ENCODE measurements at regions not wholly inside any gene's neighbourhood (a gene's known extent, or its start where the extent isn't known, plus 50 kb on each side); places are given as distances from the start of the nearest gene placed in this dataset.

DNA sequence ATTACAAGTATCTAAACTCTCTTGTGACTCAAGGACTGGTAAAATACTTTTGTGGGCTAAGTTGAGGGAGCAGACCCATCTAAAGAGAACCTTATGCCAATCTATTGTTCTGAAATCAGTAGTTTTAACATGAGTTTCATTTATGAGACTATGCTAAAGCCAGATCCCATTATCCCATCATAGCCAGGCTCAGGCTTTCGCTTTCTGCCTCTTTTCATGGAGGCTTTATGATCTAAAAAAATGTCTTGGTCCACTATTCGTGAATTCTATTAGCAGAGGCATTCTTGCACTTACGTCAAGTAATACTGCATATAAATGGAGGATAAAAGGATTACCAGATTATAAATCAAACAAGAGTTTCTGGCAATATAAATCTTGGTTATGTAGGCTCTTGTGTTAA lies 1636.9 kb upstream of the ACVR2A start:
- Mint-ChIP-seq H3K27ac (no peak overlapping the region), H3K9me3 (ENCODE audit: insufficient read depth) (peaks cover 2% of the 10 kb centered on the region), H3K4me3 (no peak overlapping the region), H3K27me3 (no peaks in the 10 kb centered on the region), H3K4me1 (no peaks in the 10 kb centered on the region)
- H3K79me2 ChIP-seq (ENCODE audit: control insufficient read depth, insufficient read depth, low read length) = no peaks in the 10 kb centered on the region
- no peaks in the 10 kb centered on the region for H3K36me3 ChIP-seq (replicated peaks in 1 of 2; ENCODE audit: control extremely low read depth in 1 of 2, control insufficient read depth in 1 of 2, extremely low read depth in 1 of 2, insufficient read depth in 2 of 2, low read length in 1 of 2)
- H3K27me3 ChIP-seq (replicated peaks in 1 of 4; ENCODE audit: control extremely low read depth in 1 of 4, control insufficient read depth in 3 of 4, insufficient read depth in 4 of 4, low read length in 3 of 4) = no peaks in the 10 kb centered on the region
- no peaks in the 10 kb centered on the region for H3K4me1 ChIP-seq (ENCODE audit: control insufficient read depth in 2 of 2, insufficient read depth in 2 of 2, low read length in 2 of 2)
- H4K20me1 ChIP-seq (ENCODE audit: control insufficient read depth, insufficient read depth, low read length, poor library complexity, severe bottlenecking) = no peaks in the 10 kb centered on the region
- no peak for ATAC-seq (ENCODE audit: low read depth)
- H3K9ac ChIP-seq (ENCODE audit: low read length) = no peak overlapping the region
- DNase-seq = no peak
- POLR2A ChIA-PET = no interaction called here
- intact Hi-C loops (cut with micrococcal nuclease) = no loop called here
- WGBS (ENCODE audit: insufficient coverage) = no CpG with 5 or more reads among the region's 3 CpGs
- H2AFZ ChIP-seq (ENCODE audit: insufficient read depth, low read depth, low read length, poor library complexity, severe bottlenecking) = no peak overlapping the region
- CTCF ChIA-PET = no interaction called here
- TF ChIP-seq, protein P1, sequence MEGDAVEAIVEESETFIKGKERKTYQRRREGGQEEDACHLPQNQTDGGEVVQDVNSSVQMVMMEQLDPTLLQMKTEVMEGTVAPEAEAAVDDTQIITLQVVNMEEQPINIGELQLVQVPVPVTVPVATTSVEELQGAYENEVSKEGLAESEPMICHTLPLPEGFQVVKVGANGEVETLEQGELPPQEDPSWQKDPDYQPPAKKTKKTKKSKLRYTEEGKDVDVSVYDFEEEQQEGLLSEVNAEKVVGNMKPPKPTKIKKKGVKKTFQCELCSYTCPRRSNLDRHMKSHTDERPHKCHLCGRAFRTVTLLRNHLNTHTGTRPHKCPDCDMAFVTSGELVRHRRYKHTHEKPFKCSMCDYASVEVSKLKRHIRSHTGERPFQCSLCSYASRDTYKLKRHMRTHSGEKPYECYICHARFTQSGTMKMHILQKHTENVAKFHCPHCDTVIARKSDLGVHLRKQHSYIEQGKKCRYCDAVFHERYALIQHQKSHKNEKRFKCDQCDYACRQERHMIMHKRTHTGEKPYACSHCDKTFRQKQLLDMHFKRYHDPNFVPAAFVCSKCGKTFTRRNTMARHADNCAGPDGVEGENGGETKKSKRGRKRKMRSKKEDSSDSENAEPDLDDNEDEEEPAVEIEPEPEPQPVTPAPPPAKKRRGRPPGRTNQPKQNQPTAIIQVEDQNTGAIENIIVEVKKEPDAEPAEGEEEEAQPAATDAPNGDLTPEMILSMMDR (IDR thresholded peaks at IDR 0.05) = no peak
- no peak for TF ChIP-seq EZH2 (IDR thresholded peaks at IDR 0.05; ENCODE audit: borderline replicate concordance, insufficient read depth, low read depth, low read length, poor library complexity, severe bottlenecking)
- peaks cover 0 to 1% (median 0%) of the 10 kb centered on the region in 3 donors for H3K9me3 ChIP-seq (ENCODE audit: control extremely low read depth in 1 of 3, control insufficient read depth in 2 of 3, insufficient read depth in 1 of 3, low read length in 2 of 3)
- no peak overlapping the region for H3K27ac ChIP-seq (ENCODE audit: low read length in 2 of 2)
- H3K4me3 ChIP-seq (ENCODE audit: control extremely low read depth in 1 of 5, extremely low read depth in 1 of 5, insufficient read depth in 1 of 5, low read depth in 2 of 5, low read length in 4 of 5) = no peak overlapping the region
- H3K4me2 ChIP-seq (replicated peaks; ENCODE audit: low read depth, low read length, poor library complexity, severe bottlenecking) = no peak overlapping the region

DNA sequence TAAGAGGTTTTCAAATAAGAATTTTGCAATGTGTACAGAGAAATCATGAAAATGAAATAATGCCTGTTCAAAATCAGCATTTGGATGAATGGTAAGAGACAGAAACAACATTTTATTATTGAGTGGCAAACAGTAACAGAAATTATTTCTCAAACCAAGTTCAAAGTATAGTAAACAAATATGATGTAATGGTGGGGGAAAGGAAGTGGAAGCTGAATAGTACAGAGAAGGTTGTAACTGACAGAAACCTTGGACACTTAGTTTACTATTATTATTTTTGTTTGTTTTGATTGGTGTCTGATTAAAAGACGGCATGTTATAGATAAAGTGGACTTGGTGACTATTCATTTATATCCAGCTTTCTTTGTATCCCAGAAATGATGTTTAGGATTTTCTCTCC lies 1637.4 kb upstream of the ACVR2A start:
- Mint-ChIP-seq H3K9me3 (ENCODE audit: insufficient read depth) (peaks cover 2% of the 10 kb centered on the region), H3K4me1 (no peaks in the 10 kb centered on the region), H3K4me3 (no peak overlapping the region), H3K27me3 (no peaks in the 10 kb centered on the region), H3K27ac (no peak overlapping the region)
- no peaks in the 10 kb centered on the region for H3K27me3 ChIP-seq (replicated peaks in 1 of 4; ENCODE audit: control extremely low read depth in 1 of 4, control insufficient read depth in 3 of 4, insufficient read depth in 4 of 4, low read length in 3 of 4)
- no peaks in the 10 kb centered on the region for H4K20me1 ChIP-seq (ENCODE audit: control insufficient read depth, insufficient read depth, low read length, poor library complexity, severe bottlenecking)
- no peak overlapping the region for H3K27ac ChIP-seq (ENCODE audit: low read length in 2 of 2)
- no peak overlapping the region for H2AFZ ChIP-seq (ENCODE audit: insufficient read depth, low read depth, low read length, poor library complexity, severe bottlenecking)
- DNase-seq = no peak
- POLR2A ChIA-PET = no interaction called here
- no peaks in the 10 kb centered on the region for H3K36me3 ChIP-seq (replicated peaks in 1 of 2; ENCODE audit: control extremely low read depth in 1 of 2, control insufficient read depth in 1 of 2, extremely low read depth in 1 of 2, insufficient read depth in 2 of 2, low read length in 1 of 2)
- H3K9ac ChIP-seq (ENCODE audit: low read length) = no peak overlapping the region
- H3K79me2 ChIP-seq (ENCODE audit: control insufficient read depth, insufficient read depth, low read length) = no peaks in the 10 kb centered on the region
- CTCF ChIA-PET = no interaction called here
- H3K9me3 ChIP-seq (ENCODE audit: control extremely low read depth in 1 of 3, control insufficient read depth in 2 of 3, insufficient read depth in 1 of 3, low read length in 2 of 3) = peaks cover 0 to 1% (median 0%) of the 10 kb centered on the region in 3 donors
- ATAC-seq (ENCODE audit: low read depth) = no peak
- no peak for TF ChIP-seq EZH2 (IDR thresholded peaks at IDR 0.05; ENCODE audit: borderline replicate concordance, insufficient read depth, low read depth, low read length, poor library complexity, severe bottlenecking)
- TF ChIP-seq, protein P1 (IDR thresholded peaks at IDR 0.05) = no peak
- no peaks in the 10 kb centered on the region for H3K4me1 ChIP-seq (ENCODE audit: control insufficient read depth in 2 of 2, insufficient read depth in 2 of 2, low read length in 2 of 2)
- no peak overlapping the region for H3K4me3 ChIP-seq (ENCODE audit: control extremely low read depth in 1 of 5, extremely low read depth in 1 of 5, insufficient read depth in 1 of 5, low read depth in 2 of 5, low read length in 4 of 5)
- no CpG with 5 or more reads among the region's 1 CpG for WGBS (ENCODE audit: insufficient coverage)
- intact Hi-C loops (cut with micrococcal nuclease) = no loop called here
- H3K4me2 ChIP-seq (replicated peaks; ENCODE audit: low read depth, low read length, poor library complexity, severe bottlenecking) = no peak overlapping the region
